Psoas muscle (tissue), 7 donors: ENCODE measurements at regions not wholly inside any gene's neighbourhood (a gene's known extent, or its start where the extent isn't known, plus 50 kb on each side); places are given as distances from the start of the nearest gene placed in this dataset.
A peak's percentile ranks its signal among the peaks of the same experiment; 100 is the strongest.

ENCODE experiments used
- ATAC-seq, 4 donors: fragments of 200-7000 bp; cut with Tn5 transposase; one replicate each; pipeline ENCODE4 v1.9.1; 2020; ENCODE audit warnings: moderate library complexity in 3 of 4, mild to moderate bottlenecking in 2 of 4
- DNase-seq, 2 donors: peaks; one replicate each; pipeline ENCODE4 v3.0.0-alpha.2; 2020
- H3K27ac ChIP-seq: fragments of 200-600 bp; one replicate; pipeline ENCODE4 v1.8.0; 2022
- H3K27me3 ChIP-seq, 3 donors: fragments of 200-600 bp in 1 of 3; one replicate each; pipeline versions ENCODE4 v1.6.1 to v1.8.0; 2013 to 2022; ENCODE audit warnings: low read length in 2 of 3, mild to moderate bottlenecking in 2 of 3, moderate library complexity in 1 of 3; ENCODE audit not compliant: insufficient read depth in 3 of 3
- H3K36me3 ChIP-seq, 2 donors: fragments of 200-600 bp in 1 of 2; one replicate each; pipeline versions ENCODE4 v1.6.1 to v1.8.0; 2013 to 2022; ENCODE audit warnings: low read depth in 1 of 2, mild to moderate bottlenecking in 1 of 2, moderate library complexity in 1 of 2; ENCODE audit not compliant: insufficient read depth in 1 of 2
- H3K4me1 ChIP-seq: fragments of 200-600 bp; one replicate; pipeline ENCODE4 v1.8.0; 2022
- H3K4me3 ChIP-seq: fragments of 200-600 bp; one replicate; pipeline ENCODE4 v1.8.0; 2022; ENCODE audit warnings: mild to moderate bottlenecking
- H3K9me3 ChIP-seq: fragments of 200-600 bp; one replicate; pipeline ENCODE4 v1.8.0; 2022
- WGBS, 3 donors: extraction: QIAGEN DNeasy Blood & Tissue Kit; methylation state at CpG; one replicate each; pipeline versions ENCODE4 v1.1.6 to v1.1.7; 2013; 5-methylcytosine and 5-hydroxymethylcytosine counted together
- intact Hi-C, 2 donors: fragments of 100-400 bp; cut with DNase I; formaldehyde crosslinking; loops; one replicate each; pipeline versions ENCODE4 v1.11.0 to v1.14.2; 2022
- TF ChIP-seq, protein P1 (sequence below): fragments of 200-600 bp; IDR thresholded peaks from one replicate; pipeline ENCODE4 v1.8.0; 2022; ENCODE audit warnings: antibody characterized with exemption
- donor health status: healthy with polysubstance abuse.
- donor health status: DM: no; HTN: no; CAD: no; lungs with moderate emphysema.
- donor health status: Bipolar disorder and iron deficiency.
- donor health status: healthy.
- donor health status: DM: yes; HTN: yes; CAD: no.
- donor health status: DM: no; HTN: no; CAD: no.
- donor health status: DM: yes; HTN: yes; CAD: no.

GRCh38 chr1:81224222-81224621, 576.5 kb upstream of the ADGRL2 start:
- Histone ChIP-seq H3K4me3 (no peak overlapping the region), H3K27me3 (no peaks in the 10 kb centered on the region), H3K36me3 (no peaks in the 10 kb centered on the region), H3K27ac (no peak overlapping the region), H3K4me1 (no peaks in the 10 kb centered on the region), H3K9me3 (no peaks in the 10 kb centered on the region)
- no peak for DNase-seq
- TF ChIP-seq, protein P1, sequence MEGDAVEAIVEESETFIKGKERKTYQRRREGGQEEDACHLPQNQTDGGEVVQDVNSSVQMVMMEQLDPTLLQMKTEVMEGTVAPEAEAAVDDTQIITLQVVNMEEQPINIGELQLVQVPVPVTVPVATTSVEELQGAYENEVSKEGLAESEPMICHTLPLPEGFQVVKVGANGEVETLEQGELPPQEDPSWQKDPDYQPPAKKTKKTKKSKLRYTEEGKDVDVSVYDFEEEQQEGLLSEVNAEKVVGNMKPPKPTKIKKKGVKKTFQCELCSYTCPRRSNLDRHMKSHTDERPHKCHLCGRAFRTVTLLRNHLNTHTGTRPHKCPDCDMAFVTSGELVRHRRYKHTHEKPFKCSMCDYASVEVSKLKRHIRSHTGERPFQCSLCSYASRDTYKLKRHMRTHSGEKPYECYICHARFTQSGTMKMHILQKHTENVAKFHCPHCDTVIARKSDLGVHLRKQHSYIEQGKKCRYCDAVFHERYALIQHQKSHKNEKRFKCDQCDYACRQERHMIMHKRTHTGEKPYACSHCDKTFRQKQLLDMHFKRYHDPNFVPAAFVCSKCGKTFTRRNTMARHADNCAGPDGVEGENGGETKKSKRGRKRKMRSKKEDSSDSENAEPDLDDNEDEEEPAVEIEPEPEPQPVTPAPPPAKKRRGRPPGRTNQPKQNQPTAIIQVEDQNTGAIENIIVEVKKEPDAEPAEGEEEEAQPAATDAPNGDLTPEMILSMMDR, result no peak
- no peak for ATAC-seq
- intact Hi-C loops, result no loop called here

DNA sequence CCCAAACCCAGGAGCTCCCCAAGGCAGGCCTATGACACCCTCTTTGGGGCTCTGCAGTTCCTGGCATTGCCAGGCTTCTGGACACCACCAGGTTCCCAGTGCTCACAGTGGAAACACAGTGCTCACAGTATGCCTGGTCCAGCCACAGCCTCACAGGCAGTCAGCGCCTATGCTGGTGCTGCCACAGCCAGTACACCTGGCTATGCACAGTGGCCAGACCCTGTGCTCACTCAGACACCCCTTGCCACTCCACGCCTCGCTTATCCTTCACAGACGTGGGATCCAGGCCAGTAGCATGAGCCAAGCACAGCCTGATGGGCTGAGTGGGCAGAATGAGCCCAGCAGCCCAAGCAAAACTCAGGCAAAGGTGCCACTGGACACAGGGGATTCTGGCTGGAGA, 579.2 kb upstream of the ADGRL2 start:
- Histone ChIP-seq H3K36me3 (no peaks in the 10 kb centered on the region), H3K9me3 (no peaks in the 10 kb centered on the region), H3K27me3 (no peaks in the 10 kb centered on the region), H3K4me3 (no peak overlapping the region), H3K4me1 (no peaks in the 10 kb centered on the region), H3K27ac (no peak overlapping the region)
- TF ChIP-seq, protein P1, result no peak
- no peak for DNase-seq
- no peak for ATAC-seq
- 55 to 66% (median 56%) methylated on average over 4 of the region's 4 CpGs for WGBS, 3 donors
- intact Hi-C loops, result no loop called here

DNA sequence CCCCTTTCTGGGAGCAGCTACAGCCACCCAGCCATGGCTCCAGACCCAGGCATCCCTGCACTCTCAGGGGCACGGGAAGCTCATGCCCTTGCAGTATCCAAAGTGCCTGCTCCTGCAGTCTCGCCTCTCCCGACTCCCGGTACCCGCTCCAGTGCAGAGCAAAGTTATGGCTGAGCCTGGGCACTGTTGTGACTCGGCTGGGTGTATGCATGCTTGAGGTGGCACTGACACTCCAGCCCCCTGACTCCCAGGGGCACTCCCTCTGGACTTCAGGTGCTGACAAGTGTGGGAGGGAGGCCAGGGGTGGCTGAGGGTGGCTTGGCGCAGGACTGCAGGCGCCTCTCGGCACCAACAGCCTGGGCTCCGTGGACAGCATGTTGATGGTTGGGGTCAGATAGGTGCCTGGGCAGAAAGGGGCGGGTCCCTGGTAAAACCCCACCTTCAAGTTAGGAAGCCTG, 580.1 kb upstream of the ADGRL2 start:
- intact Hi-C loops, result no loop called here
- H3K4me3 ChIP-seq, result no peak overlapping the region
- H3K36me3 ChIP-seq, result no peaks in the 10 kb centered on the region
- 93 to 99% (median 95%) methylated on average over 11 of the region's 11 CpGs for WGBS, 3 donors
- H3K27ac ChIP-seq, result no peak overlapping the region
- TF ChIP-seq, protein P1, result no peak
- peak in 1 of 2 donors; percentile 45 for DNase-seq
- H3K27me3 ChIP-seq, result no peaks in the 10 kb centered on the region
- H3K9me3 ChIP-seq, result no peaks in the 10 kb centered on the region
- H3K4me1 ChIP-seq, result no peaks in the 10 kb centered on the region
- ATAC-seq, result no peak

- no peaks in the 10 kb centered on the region for H3K27me3 ChIP-seq
- no peaks in the 10 kb centered on the region for H3K4me1 ChIP-seq
- TF ChIP-seq, protein P1, result no peak
- H3K27ac ChIP-seq, result no peak overlapping the region
- ATAC-seq (no peak), DNase-seq (no peak)
- intact Hi-C loops, result no loop called here
- 92 to 94% (median 92%) methylated on average over 1 of the region's 1 CpG for WGBS, 3 donors
- no peaks in the 10 kb centered on the region for H3K9me3 ChIP-seq
- no peaks in the 10 kb centered on the region for H3K36me3 ChIP-seq
- H3K4me3 ChIP-seq, result no peak overlapping the region
These were observed 583.7 kb upstream of the ADGRL2 start for GRCh38 chr1:81217058-81217457.

- DNase-seq (no peak), ATAC-seq (no peak)
- intact Hi-C loops, result no loop called here
- Histone ChIP-seq H3K4me1 (no peaks in the 10 kb centered on the region), H3K27ac (no peak overlapping the region), H3K4me3 (no peak overlapping the region), H3K27me3 (no peaks in the 10 kb centered on the region), H3K9me3 (no peaks in the 10 kb centered on the region), H3K36me3 (no peaks in the 10 kb centered on the region)
- TF ChIP-seq, protein P1, result no peak
- WGBS, 3 donors, result 62 to 65% (median 63%) methylated on average over 7 of the region's 7 CpGs
These were observed 587.5 kb upstream of the ADGRL2 start for GRCh38 chr1:81213279-81213678.
